Stimulated activated CD4-positive, alpha-beta T cell treated with anti-CD3 and anti-CD28 coated beads, Interleukin-15, amount 100 ng/mL, for 24 hours (primary cell): ENCODE measurements at regions not wholly inside any gene's neighbourhood (a gene's known extent, or its start where the extent isn't known, plus 50 kb on each side); places are given as distances from the start of the nearest gene placed in this dataset.

Experiments
- DNase-seq: peaks from one replicate; pipeline ENCODE4 v3.0.0-alpha.2; 2020

DNA sequence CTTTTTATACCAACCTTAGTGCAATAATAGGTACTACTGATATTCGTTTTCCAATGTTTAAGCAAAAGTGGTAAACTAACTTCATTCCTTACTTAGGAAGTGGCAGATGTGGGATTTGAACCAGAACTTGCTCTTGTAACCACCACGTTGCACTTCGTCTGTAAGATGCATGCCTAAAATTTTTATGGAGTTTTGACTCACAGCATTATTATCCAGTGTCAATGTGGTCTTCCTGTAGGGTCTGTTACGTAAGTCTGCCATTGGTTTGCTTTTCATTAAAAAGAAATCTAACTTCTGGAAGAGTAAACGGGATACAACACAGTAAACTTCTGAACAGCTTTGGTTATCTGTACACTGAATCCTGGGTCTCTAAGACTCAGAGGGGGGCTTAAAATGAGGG lies 521.0 kb upstream of the WWC1 start:
- DNase-seq = no peak

DNA sequence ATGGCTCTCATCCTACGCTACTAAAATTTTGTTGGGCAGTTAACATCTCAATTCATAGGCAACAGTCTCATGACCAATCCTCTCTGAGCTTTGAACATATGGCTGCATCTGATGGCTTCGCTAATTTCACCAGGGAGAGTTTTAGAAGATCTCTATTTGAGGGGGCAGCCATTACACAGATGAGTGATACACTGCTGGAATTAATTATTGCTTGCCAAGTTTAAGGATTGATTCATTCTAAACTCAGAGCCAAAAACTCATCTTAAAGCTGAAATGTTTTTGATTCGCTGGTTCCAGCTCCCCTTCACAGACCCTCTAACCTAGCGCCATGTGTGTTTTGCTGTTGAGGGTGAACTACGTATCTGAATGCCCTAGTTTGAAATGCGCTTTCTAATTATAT lies 519.9 kb upstream of the WWC1 start:
- no peak for DNase-seq

DNA sequence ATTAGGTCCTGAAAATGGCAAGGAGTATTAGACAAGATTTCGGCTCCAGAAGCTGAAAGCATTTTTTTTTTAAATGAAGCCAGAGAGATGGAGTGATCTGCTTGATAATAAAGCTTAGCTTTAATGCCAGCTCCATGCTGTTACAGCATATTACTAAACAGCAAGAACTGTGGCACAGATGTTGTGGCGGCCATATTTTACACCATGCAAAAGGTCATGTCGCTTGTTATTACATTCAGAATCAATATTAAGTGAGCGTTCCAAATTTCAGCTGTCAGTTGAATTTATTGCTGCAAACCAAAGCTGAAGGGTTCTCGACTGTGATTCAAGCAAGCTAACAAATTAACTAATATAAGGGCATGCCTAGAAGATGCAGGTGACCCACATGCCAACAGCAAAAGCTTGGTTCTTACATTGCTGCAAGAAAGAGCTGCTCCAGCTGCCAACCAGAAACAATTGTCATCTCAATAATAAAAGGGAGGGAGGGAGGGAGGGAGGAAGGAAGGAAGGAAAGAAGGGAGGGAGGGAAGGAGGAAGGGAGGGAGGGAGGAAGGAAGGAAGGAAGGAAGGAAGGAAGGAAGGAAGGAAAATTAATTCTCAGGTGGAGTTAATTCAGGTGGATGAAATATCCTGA lies 517.7 kb upstream of the WWC1 start:
- no peak for DNase-seq

DNA sequence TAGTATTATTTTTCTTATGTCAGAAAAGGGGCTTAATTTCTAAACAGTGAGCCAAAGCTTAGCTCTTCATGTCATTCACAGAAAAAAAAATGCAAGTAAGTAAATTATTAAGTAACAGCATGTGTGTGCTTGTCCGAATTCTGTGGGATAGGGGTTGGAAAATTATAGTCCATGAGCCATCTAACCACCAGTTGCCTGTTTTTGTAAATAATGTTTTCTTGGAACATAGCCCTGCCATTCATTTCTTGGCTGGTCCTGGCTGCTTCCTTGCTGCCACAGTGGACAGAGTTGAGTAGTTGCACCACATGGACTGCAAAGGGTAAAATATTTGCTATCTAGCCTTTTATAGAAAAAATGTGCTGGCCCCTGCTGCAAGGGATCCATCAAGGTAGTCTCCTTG lies 513.7 kb upstream of the WWC1 start:
- DNase-seq = no peak

DNA sequence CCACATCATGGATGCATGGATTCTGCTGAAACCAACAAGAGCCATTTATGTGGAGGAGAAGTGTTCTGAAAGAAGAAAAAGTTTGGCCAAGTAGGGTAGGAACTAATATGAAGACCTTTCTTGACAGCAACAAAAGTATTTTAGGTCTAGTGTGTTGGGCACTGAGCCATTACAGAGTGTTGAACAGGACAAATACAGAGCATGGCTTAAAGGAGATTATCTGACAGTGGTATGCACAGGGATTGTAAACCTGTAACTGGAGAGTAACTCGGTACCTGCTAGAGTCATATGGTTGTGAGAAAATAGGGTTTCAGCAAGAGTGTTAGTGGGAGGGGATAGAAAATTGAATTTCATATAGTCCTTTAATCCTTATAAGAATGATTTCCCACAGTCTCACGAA lies 513.2 kb upstream of the WWC1 start:
- DNase-seq = no peak

DNA sequence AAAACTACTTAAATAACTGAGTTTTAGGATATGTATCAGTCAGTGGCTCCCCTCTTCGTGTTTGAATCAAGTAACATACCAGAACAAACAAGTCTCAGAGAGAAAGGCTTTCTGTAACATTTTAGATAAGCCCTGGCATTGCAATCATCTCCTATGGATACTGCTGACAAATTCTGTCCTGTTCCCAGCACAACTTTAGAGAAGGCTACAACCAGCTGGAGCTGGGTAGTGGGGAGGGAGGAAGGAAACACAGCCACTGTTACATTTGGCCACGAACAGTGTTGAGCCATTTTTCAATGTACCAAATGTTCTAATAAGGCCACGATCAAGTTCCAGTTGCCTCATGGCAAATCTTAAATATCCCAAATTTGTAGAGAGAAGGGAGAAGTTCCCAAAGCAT lies 511.8 kb upstream of the WWC1 start:
- no peak for DNase-seq

DNA sequence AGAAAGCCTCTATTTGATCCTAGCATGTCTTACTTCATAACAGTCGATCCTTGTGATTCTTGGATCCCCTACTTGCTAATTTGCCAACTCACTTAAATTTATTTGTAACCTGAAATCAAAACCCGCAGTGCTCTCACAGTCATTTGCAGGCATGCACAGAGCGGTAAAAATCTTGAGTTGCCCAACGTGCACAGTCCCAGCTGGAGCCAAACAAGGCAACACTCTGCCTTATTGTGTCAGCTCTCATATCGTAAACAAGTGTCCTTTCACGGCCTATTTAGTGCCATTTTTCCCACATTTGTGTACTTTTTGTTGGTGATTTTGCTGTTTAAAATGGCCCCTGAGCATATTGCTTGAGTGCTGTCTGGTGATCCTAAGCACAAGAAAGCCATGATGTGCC lies 511.3 kb upstream of the WWC1 start:
- no peak for DNase-seq

DNA sequence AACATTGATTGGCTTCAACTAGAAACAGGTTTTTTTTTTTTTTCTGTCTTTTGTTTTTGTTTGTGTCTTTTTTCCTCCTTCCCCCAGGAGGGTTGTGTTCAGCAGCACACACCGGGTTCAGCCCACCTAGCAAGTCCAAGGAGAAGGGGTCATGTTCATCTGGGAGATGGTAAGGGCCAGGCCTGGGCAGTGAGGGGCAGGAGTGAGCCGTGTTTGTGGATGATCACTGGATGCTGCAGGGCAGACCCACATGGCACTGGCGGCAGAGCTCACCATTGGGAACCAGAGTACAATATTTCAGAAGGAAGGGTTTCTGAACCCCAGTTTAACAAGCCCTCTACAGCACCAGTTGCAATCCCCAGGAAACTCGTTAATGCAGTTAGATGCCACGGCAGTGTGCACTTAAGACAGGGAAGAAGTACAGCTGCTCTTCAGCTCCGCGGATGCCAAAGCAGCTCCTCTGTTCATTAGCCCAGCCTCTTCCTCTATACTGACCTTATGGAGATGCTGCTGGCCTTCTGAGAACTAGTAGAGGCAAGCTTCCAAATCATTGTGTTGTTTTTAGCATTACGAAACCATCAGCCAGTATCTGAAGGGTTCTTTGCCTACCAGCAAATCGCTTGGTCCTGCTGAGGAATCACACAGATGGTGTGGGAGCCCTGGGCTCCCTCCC lies 508.2 kb upstream of the WWC1 start:
- DNase-seq = no peak

DNA sequence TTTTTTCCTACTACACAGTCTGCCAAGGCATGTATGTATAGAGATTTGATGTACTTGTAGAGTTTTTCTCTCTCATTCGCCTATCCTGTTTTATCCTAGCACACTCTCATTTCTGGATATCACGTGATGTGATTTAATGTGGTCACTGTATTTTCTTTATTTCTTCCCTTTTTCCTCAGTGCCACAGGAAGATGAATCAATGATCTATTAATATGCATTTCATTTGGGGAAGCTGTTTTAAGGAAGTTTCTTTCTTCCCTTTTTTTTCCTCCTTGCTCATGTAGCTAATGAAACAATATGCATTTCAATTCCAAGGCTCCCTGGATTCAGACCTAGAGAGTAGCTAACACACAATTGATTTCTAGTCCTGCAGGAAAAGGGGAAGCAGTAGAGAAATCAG lies 506.3 kb upstream of the WWC1 start:
- no peak for DNase-seq

DNA sequence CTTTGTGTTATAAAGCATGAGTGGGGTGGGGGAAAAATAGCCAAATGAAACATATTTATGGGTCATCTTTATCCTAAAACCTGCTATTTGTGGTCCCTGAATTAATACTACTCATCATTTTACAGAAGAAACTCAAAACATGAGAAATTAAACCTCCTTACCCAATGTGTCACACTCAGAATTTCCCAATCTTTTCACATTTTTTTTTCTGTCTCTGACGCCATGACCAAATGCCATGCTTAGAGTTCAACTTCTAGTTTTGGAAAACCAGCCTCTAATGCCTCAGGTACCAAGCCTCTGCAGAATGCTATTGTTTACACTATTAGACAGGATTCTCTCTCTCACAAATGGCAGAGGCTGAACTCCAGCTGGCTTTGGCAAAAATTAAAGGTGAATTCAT lies 505.5 kb upstream of the WWC1 start:
- no peak for DNase-seq

DNA sequence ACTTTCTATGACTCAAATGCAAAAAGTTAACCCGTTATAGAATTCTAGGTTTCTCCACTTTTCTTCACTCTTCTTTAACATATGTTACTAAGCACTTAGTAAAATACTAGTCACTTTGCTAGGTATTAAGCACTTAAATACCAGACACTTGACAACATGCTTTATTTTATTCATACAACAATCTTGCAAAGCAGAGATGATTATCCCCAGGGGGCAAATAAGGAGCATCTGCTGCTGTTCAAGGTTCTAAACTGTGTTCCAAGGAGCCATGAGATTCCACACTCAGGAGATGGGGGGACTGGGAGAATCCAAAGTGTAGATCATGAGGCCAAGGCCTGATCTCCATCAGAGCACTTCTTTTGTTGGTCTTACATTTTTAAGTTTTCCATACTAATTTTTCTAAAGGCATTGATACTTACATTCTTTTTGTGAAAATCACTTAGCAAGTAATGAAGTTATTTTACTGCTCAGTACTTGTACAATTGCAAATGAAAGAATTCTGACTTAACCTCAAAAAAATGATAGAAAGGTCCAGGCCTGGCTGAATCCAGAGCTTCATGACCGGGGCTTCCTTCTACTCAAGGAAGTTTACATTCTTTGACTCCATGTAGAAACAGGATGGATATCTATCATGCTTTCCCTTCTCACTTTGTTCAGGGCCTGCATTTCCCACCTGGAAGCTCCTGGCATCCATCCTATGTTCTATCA lies 504.4 kb upstream of the WWC1 start:
- DNase-seq = no peak

DNA sequence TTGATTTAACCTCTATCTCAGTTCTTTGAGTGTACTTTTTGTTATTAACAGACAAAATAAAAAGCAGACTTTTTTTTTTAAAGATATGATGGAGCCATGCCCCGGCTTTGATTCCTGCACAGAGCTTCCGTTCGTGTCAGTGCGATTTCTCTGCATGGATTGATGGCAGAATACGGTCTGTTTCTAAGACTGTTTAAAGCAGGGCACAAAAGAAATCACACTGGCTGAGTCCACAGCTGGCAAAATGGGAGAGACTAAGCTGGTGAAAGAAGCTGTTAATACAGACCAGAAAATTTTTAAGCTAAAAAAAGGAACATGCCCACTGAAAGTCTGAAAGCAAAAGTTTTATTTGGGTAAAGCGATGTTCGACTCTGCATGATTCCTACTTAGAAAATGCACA lies 501.4 kb upstream of the WWC1 start:
- no peak for DNase-seq

DNA sequence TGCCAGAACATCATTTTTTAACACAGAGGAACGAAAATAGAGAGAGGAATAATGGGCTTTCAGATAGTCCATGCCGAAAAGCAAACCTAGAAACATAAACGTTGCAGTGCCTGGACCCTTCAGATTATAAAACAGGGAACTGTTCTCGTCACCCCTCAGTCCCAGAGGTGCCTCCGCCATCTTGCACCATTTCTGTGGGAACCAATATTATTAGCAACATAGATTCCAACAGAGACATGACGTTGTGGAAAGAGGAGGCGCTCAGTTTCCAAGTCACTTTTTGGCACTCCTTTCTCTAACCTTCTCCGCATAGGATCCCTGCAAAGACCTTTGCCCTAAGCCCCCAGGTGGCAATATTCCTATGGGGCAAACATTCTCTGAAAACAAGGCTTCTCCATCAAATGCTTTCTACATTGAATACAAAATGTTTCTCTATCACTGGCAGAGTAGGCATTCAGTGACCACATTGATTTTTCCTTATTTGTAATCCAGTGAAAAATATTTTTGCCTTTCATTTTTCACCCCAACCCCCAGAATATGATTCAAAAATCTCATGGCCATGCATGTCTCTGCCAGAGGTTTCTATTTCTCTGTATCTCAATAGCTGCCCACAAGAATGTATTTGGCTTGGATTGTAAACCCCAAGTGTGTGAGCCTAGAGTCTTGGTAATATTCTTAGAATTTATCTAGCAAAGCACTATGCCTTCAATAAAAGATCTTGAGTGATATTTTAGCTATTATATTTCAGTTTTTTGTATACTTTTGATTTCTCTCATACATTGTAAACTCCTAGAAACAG lies 500.8 kb upstream of the WWC1 start:
- DNase-seq = no peak

DNA sequence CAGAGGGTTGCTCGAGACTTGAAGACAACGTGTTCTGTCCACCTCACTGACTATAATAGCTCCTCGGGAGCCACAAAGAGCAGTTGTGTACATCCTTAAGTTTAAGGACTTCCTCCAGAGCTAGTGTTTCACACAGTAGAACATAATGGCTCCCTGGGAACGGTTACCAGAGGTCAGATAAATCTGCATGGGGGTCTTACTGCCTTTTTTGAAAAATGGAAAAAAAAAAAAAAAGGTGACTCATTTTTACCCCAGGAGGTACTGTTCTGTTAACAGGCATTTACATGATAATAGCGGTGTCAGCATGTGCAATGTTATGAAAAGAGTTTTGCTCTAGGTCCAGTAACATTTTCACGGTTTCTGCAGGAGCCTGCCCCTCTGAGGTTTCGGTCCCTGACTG lies 498.9 kb upstream of the WWC1 start:
- no peak for DNase-seq

DNA sequence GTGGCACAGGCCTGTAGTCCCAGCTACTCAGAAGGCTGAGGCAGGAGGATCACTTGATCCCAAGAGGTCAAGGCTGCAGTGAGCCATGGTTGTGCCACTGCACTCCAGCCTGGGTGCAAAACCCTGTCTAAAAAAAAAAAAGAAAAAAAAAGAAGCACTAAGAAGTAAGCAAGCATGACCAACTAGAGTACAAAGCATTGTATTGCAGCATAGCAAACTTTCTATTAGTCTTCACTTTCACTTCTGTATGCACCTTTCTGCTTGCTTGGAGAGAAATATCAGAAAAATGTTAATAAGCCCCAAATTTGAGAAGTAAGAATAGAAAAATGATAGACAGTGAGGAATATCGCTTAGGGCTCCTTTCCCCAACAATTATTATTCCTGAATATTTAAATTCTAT lies 497.7 kb upstream of the WWC1 start:
- DNase-seq = no peak

DNA sequence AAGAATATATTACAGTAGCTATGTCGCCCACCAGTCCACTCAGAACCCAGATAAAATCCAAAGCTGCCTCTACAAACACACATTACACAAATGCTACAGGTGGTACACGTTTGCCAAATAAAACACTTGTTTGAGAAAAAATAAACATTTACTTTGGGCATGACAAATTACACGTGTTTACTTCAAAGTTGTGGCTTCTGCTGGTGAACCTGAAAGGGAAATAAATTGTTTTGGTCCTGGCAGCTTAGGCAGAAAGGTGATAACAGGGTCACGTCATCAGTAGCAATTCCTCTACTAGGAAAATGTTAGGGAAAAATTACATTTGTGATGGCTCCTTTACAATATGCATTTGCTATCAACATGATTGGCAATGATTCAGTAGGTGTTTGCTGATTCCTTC lies 497.3 kb upstream of the WWC1 start:
- no peak for DNase-seq

DNA sequence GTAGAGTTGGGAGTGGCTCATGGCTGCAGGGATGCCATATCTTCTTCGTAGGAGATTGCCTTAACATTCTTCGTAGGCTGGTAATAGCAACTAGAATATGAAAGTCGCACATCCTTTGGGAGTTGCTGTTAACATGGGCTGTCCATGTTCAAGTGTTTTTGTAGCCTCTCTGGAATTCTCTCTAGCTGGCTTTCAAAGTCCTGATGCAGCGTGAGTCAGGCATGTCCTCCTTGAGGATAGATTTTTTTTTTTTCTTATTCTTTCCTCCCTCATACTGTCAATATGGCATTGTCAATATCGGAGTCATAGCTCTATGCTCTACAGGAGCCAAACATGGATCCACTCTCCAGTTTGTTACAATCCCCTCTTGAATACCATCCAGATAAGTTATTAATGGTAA lies 494.8 kb upstream of the WWC1 start:
- DNase-seq = no peak

DNA sequence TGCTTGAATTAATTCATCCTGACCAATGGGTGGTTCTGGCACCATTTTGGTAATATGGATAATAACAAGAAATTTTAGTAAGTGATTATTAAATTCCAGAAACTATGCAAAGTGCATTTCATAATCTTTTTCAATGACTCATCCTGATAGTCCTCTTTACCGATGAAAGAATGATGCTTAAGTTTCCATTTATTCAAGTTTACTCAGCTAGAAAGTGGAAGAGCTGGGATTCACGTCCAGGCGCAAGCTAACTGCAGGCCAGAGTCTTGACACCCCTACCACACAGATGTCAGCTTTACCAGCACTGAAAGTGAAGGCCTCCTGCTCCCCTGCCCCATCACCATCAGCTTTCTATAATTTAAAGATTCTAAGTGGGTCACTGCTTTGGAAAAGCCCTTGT lies 493.5 kb upstream of the WWC1 start:
- DNase-seq = no peak

DNA sequence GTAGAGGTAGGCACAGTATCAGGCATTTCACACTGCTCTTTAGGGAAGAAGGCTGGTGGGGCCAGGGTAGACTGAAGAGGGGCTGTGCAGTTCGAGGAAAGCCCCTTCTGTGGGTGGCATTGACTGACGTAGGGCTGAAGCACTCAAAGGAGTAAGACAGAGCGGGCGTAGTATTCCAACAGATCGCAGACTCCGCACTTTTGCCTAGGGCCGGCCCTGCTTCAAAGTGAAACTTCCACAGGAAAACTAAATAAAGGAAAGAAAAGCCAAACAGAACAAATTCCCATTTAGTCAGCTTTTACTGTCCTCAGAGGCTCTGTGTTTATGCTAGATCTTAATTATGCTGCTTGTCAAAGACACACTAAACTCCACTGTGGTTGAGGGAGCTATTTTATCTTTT lies 493.0 kb upstream of the WWC1 start:
- DNase-seq = no peak

DNA sequence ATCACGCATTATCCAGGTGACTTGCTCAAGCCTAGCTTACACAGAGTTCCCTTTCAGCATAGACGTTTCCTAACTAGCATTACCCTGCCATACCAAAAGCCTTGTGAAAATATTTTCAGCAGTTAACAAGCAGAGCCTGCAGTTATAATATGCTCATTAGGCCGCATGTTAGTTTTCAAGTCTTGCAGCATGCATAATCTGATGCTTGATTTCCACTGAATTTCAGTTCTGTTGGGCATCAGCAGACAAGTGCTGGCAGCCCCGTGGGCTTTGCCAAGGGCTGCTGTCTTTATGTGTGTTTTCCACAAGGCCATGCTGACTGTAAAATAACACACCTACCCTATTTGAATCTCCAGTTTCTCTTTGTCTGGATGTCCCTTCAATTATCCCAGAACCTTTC lies 491.0 kb upstream of the WWC1 start:
- DNase-seq = no peak

DNA sequence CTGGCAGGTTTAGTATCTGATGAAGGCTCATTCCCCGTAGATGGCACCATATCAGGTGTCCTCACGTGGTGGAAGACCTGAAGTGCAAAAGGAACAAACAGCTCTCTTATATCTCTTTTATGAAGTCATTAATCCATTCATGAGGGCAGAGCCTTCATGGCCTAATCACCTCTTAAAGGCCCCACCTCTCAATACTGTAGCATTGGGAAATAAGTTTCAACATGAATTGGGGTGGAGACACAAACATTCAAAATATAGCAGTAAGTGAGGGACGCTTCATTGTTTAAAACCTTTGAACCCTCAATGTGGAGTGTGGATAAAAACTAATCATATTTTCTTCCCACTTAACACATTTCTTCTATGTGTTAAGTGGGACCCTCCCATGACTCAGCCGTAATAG lies 489.4 kb upstream of the WWC1 start:
- no peak for DNase-seq

DNA sequence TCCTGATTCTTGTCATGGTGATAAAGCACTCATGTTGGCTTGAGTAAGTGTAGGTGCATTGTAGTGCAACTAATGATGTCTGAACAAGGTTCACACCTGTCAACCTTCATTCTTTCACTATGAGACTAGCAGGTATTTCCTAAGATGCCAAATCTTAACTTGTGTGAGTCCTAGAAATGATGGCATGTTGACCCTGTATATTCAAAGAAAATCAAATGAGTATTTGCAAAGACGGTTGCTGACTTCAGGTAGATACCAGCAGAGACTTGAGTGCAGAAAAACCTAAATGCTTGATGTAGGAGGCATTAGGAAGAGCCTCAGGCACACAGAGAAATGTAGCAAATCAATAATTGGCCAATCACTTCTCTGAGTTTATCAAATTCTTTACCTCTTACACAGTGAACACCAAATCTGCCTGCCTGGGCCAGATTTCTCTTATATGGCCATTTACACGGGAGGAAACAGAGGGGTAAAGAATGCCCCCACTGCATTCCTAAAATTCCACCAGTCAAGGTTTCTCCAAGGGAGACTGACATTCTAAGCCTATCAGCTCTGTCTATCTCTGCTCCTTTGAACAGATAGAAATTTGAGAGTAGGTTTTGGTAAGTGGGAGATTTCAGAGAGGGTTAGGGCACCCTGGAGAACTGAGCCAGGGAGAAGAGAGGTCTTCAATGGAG lies 488.6 kb upstream of the WWC1 start:
- no peak for DNase-seq

DNA sequence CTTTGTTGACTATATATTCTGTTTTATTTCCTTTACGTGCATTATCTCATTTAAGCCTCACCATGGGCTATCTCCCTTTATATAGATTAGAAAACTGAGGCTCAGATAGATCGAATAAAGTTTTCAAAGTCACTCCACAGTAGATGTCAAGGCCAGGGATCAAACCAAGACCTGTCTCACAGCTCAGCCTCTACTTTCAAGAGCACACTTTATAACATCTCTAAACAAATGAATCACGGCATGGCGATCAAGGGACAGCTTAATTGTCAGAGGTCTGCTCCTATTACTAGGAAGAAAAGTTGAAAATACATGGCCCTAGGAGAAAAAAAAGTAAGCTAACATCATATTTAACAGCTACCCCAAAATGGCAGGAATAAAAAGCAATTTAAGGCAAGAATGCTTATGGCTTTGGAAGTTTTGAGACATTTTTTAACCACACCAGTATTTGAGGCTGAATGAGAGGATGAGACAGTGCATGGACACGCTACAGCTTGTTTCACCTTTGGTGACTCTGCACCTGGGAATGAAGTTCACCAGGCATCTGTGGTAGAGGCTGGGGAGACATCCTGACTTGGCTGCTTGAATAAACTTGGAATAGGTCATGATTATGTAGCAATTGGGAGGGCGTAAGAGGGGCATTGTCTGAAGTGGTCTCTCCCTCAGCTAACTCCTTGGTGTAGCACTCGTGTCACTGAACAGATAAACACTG lies 486.8 kb upstream of the WWC1 start:
- DNase-seq = no peak
